GM03348 (cell line): ENCODE measurements at regions not wholly inside any gene's neighbourhood (a gene's known extent, or its start where the extent isn't known, plus 50 kb on each side); places are given as distances from the start of the nearest gene placed in this dataset.
"Not testable (repeated sequence)": the region's sequence is repeated elsewhere in the genome, so short reads cannot be mapped to it uniquely, and the experiment has no call there.

Source experiments
- DNase-seq: peaks from one replicate; pipeline ENCODE4 v3.0.0; 2012; ENCODE audit warnings: low spot score

GRCh38 chr16:54727696-54728095, 203.0 kb upstream of the IRX5 start:
- DNase-seq, result not testable (repeated sequence)

- DNase-seq, result no peak
Measured at GRCh38 chr16:54724346-54724925, 206.2 kb upstream of the IRX5 start.

- no peak for DNase-seq
Measured at GRCh38 chr16:54722210-54722676, 208.4 kb upstream of the IRX5 start.

- DNase-seq, result no peak
Measured at GRCh38 chr16:54720259-54720658, 210.4 kb upstream of the IRX5 start.

- no peak for DNase-seq
Measured at GRCh38 chr16:54719624-54720023, 211.0 kb upstream of the IRX5 start.

- no peak for DNase-seq
Measured at GRCh38 chr16:54718376-54718775, 212.3 kb upstream of the IRX5 start.

- no peak for DNase-seq
Measured at GRCh38 chr16:54715011-54715410, 215.7 kb upstream of the IRX5 start.

GRCh38 chr16:54712866-54713265, 217.8 kb upstream of the IRX5 start:
- DNase-seq, result no peak

GRCh38 chr16:54707813-54708212, 222.9 kb upstream of the IRX5 start:
- DNase-seq, result no peak

GRCh38 chr16:54706406-54706805, 224.3 kb upstream of the IRX5 start:
- no peak for DNase-seq

- no peak for DNase-seq
Measured at GRCh38 chr16:54703339-54703738, 227.3 kb upstream of the IRX5 start.

- no peak for DNase-seq
Measured at GRCh38 chr16:54699656-54700055, 231.0 kb upstream of the IRX5 start.

GRCh38 chr16:54697677-54698076, 233.0 kb upstream of the IRX5 start:
- no peak for DNase-seq

- DNase-seq, result no peak
Measured at GRCh38 chr16:54696970-54697369, 233.7 kb upstream of the IRX5 start.

GRCh38 chr16:54696522-54696921, 234.1 kb upstream of the IRX5 start:
- DNase-seq, result no peak

- DNase-seq, result no peak
Measured at GRCh38 chr16:54694651-54695050, 236.0 kb upstream of the IRX5 start.

GRCh38 chr16:54693864-54694263, 236.8 kb upstream of the IRX5 start:
- no peak for DNase-seq

GRCh38 chr16:54690710-54691109, 240.0 kb upstream of the IRX5 start:
- DNase-seq, result no peak

- no peak for DNase-seq
Measured at GRCh38 chr16:54690306-54690705, 240.4 kb upstream of the IRX5 start.

GRCh38 chr16:54689072-54689865, 241.4 kb upstream of the IRX5 start:
- no peak for DNase-seq

- DNase-seq, result no peak
Measured at GRCh38 chr16:54688339-54688738, 242.3 kb upstream of the IRX5 start.

GRCh38 chr16:54687043-54687899, 243.4 kb upstream of the IRX5 start:
- DNase-seq, result no peak

GRCh38 chr16:54685682-54686081, 245.0 kb upstream of the IRX5 start:
- DNase-seq, result no peak
